ENCODE measurements at regions not wholly inside any gene's neighbourhood (a gene's known extent, or its start where the extent isn't known, plus 50 kb on each side); places are given as distances from the start of the nearest gene placed in this dataset.

DNA sequence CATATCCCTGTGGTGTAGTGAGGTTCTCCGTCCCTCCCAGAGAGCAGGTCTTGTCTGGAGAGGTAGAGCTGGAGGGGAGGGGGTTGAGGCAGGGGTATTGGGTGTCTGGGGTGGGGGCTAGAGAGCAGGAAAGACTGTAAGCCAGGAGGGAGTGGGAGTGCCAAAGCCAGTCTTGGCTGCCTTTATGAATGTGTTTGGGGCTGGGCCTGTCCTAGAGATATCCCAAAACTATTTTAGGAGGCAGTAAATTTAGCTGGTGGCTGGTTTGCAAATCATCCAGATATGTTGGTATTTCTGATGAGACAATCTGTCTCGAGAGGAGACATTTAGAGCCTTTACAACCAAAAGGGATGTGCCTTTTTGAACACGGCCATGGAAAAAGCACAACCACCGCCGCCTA is 166.6 kb downstream of the TLE3 start:
- TF ChIP-seq CTCF (IDR thresholded peaks at IDR 0.05) (no peak), POLR2A (IDR thresholded peaks at IDR 0.05) (no peak)

All from thyroid gland (tissue), 4 donors.